Erythroblast (primary cell): ENCODE measurements at regions not wholly inside any gene's neighbourhood (a gene's known extent, or its start where the extent isn't known, plus 50 kb on each side); places are given as distances from the start of the nearest gene placed in this dataset.

Experiments
- GATA1 ChIP-seq: IDR thresholded peaks from 2 replicates; pipeline ENCODE4 v1.6.1; 2011; ENCODE audit warnings: low read depth, mild to moderate bottlenecking, control low read depth, low read length, moderate library complexity
- POLR2A ChIP-seq: IDR thresholded peaks from 2 replicates; pipeline ENCODE4 v1.6.1; 2011; ENCODE audit warnings: mild to moderate bottlenecking, low read length

- TF ChIP-seq POLR2A (no peak), GATA1 (no peak)
These were observed 257.6 kb upstream of the IMPG1 start for GRCh38 chr6:76330031-76330430.
